GM23338 (cell line): ENCODE measurements at regions not wholly inside any gene's neighbourhood (a gene's known extent, or its start where the extent isn't known, plus 50 kb on each side); places are given as distances from the start of the nearest gene placed in this dataset.

Source experiments
- ATAC-seq: fragments of 200-7000 bp; cut with Tn5 transposase; 3 replicates; pipeline ENCODE4 v1.9.1; 2020
- DNase-seq: peaks from one replicate; pipeline ENCODE4 v3.0.0-alpha.2; 2015; ENCODE audit warnings: low spot score
- H2AFZ ChIP-seq: fragments of 200-600 bp; sonication (generic); 2 replicates; pipeline ENCODE4 v1.8.0; 2016; ENCODE audit warnings: antibody characterized with exemption, mild to moderate bottlenecking, moderate library complexity
- H3F3A ChIP-seq: fragments of 200-600 bp; sonication (generic); replicated peaks from 2 replicates; pipeline ENCODE4 v1.8.0; 2017; ENCODE audit warnings: antibody characterized with exemption, mixed run types, low read depth
- H3K27ac ChIP-seq: fragments of 200-600 bp; sonication (generic); 2 replicates; pipeline ENCODE4 v1.6.1; 2016; ENCODE audit warnings: low read depth
- H3K27me3 ChIP-seq: fragments of 200-600 bp; sonication (generic); 2 replicates; pipeline ENCODE4 v1.8.0; 2016; ENCODE audit warnings: mild to moderate bottlenecking, mixed run types, moderate library complexity; ENCODE audit not compliant: insufficient read depth
- H3K36me3 ChIP-seq: fragments of 200-600 bp; sonication (generic); 2 replicates; pipeline ENCODE4 v1.8.0; 2016; ENCODE audit warnings: mild to moderate bottlenecking; ENCODE audit not compliant: insufficient read depth
- H3K4me1 ChIP-seq: fragments of 200-600 bp; sonication (generic); 2 replicates; pipeline ENCODE4 v1.8.0; 2016; ENCODE audit warnings: mild to moderate bottlenecking, moderate library complexity; ENCODE audit not compliant: insufficient read depth
- H3K4me2 ChIP-seq: fragments of 200-600 bp; sonication (generic); 2 replicates; pipeline ENCODE4 v1.7.1; 2017; ENCODE audit warnings: mixed run types
- H3K4me3 ChIP-seq: fragments of 200-600 bp; sonication (generic); 2 replicates; pipeline ENCODE4 v1.6.1; 2016; ENCODE audit warnings: mixed run types
- H3K79me2 ChIP-seq: fragments of 200-600 bp; sonication (generic); replicated peaks from 2 replicates; pipeline ENCODE4 v1.8.0; 2017; ENCODE audit warnings: mild to moderate bottlenecking; ENCODE audit not compliant: insufficient read depth
- H3K9me2 ChIP-seq: fragments of 200-600 bp; sonication (generic); 2 replicates; pipeline ENCODE4 v1.8.0; 2017; ENCODE audit not compliant: insufficient read depth
- H4K20me1 ChIP-seq: fragments of 200-600 bp; sonication (generic); replicated peaks from 2 replicates; pipeline ENCODE4 v1.8.0; 2017; ENCODE audit warnings: mild to moderate bottlenecking; ENCODE audit not compliant: insufficient read depth
- H3K27ac Mint-ChIP-seq: 2 replicates; pipeline ENCODE4 v1.8.0; 2020; ENCODE audit warnings: inconsistent platforms, mild to moderate bottlenecking, moderate library complexity, mixed read lengths
- H3K27me3 Mint-ChIP-seq: 3 replicates; pipeline ENCODE4 v1.8.0; 2022; ENCODE audit warnings: low read depth, mild to moderate bottlenecking, moderate library complexity, mixed read lengths, inconsistent platforms; ENCODE audit not compliant: insufficient read depth, poor library complexity
- H3K36me3 Mint-ChIP-seq: 3 replicates; pipeline ENCODE4 v1.8.0; 2021; ENCODE audit warnings: low read depth, mild to moderate bottlenecking, inconsistent platforms, moderate library complexity, mixed read lengths
- H3K4me1 Mint-ChIP-seq: 3 replicates; pipeline ENCODE4 v1.8.0; 2020; ENCODE audit warnings: mild to moderate bottlenecking, inconsistent platforms, mixed read lengths
- H3K4me3 Mint-ChIP-seq: 3 replicates; pipeline ENCODE4 v1.8.0; 2021; ENCODE audit warnings: moderate library complexity, mild to moderate bottlenecking, inconsistent platforms, mixed read lengths
- H3K9me3 Mint-ChIP-seq: 3 replicates; pipeline ENCODE4 v1.8.0; 2020; ENCODE audit warnings: moderate library complexity, mild to moderate bottlenecking, inconsistent platforms, mixed read lengths
- CREB1 ChIP-seq: fragments of 250-450 bp; sonication (Bioruptor Pico); IDR thresholded peaks from 2 replicates; pipeline ENCODE4 v1.5.0; 2020; ENCODE audit warnings: low read depth, mild to moderate bottlenecking, moderate library complexity
- CTCF ChIP-seq, 2 experiments: fragments of 200-600 bp in 1 of 2; sonication (generic) in 1 of 2; conservative IDR thresholded peaks; 2 replicates each; pipeline versions ENCODE4 v1.5.1 to v1.6.1; 2016 to 2017; ENCODE audit warnings: antibody characterized with exemption in 2 of 2, low read depth in 2 of 2, mild to moderate bottlenecking in 2 of 2, moderate library complexity in 1 of 2
- ETS1 ChIP-seq: IDR thresholded peaks from 2 replicates; pipeline ENCODE4 v1.6.1; 2016; ENCODE audit warnings: antibody characterized with exemption
- JUNB ChIP-seq: IDR thresholded peaks from one replicate; pipeline ENCODE4 v1.6.1; 2016; ENCODE audit warnings: antibody characterized with exemption; ENCODE audit not compliant: unreplicated experiment
- NANOG ChIP-seq: IDR thresholded peaks from 2 replicates; pipeline ENCODE4 v1.6.1; 2016; ENCODE audit warnings: antibody characterized with exemption, borderline replicate concordance
- REST ChIP-seq: IDR thresholded peaks from one replicate; pipeline ENCODE4 v1.6.1; 2018; ENCODE audit warnings: antibody characterized with exemption; ENCODE audit not compliant: unreplicated experiment
- ZNF114 ChIP-seq: fragments of 250-450 bp; sonication (Bioruptor Pico); IDR thresholded peaks from 2 replicates; pipeline ENCODE4 v1.5.0; 2020; ENCODE audit warnings: mild to moderate bottlenecking, moderate library complexity
- ZNF462 ChIP-seq: fragments of 250-450 bp; sonication (Bioruptor Pico); IDR thresholded peaks from 2 replicates; pipeline ENCODE4 v1.5.0; 2020; ENCODE audit warnings: mild to moderate bottlenecking, moderate library complexity

GRCh38 chr6:44661221-44662008 is 273.9 kb downstream of the CDC5L start (continued):
- TF ChIP-seq ETS1 (no peak), ZNF114 (CRISPR knock-in tag) (no peak)

GRCh38 chr6:44662461-44663121 is 275.1 kb downstream of the CDC5L start:
- Histone ChIP-seq H3K79me2 (no peaks in the 10 kb centered on the region), H3K27ac (peak overlapping the region; percentile 94), H3K36me3 (no peaks in the 10 kb centered on the region), H3K27me3 (no peaks in the 10 kb centered on the region), H2AFZ (no peak overlapping the region), H3K4me2 (no peak overlapping the region), H3K4me3 (no peak overlapping the region), H4K20me1 (no peaks in the 10 kb centered on the region), H3K9me2 (no peaks in the 10 kb centered on the region), H3K4me1 (peaks cover 44% of the 10 kb centered on the region), H3F3A (0 out of 2 replicates have a peak, but pooled peaks cover 3% of the 10 kb centered on the region)
- no peak; the same call in 1 of the 2 replicates for TF ChIP-seq CREB1 (CRISPR knock-in tag)
- TF ChIP-seq CTCF (conservative IDR thresholded peaks at IDR 0.05; ENCODE audit: low read depth in 2 of 2) = 0 out of 4 replicates have a peak, but pooled peaks of 1 of the 2 experiments have one; percentile 15
- peak; percentile 1 for TF ChIP-seq REST
- no peak for TF ChIP-seq JUNB
- peak; percentile 69 for TF ChIP-seq NANOG
- peak; percentile 71 for TF ChIP-seq ZNF462
- TF ChIP-seq ZNF114 (CRISPR knock-in tag) = peak; percentile 76; the same call in 1 of the 2 replicates
- Mint-ChIP-seq H3K27ac (peak overlapping the region; percentile 73), H3K9me3 (no peaks in the 10 kb centered on the region), H3K4me1 (peaks cover 66% of the 10 kb centered on the region), H3K36me3 (no peaks in the 10 kb centered on the region; the same call in 1 of the 3 replicates), H3K27me3 (peaks cover 10% of the 10 kb centered on the region), H3K4me3 (no peak overlapping the region)
- ATAC-seq (peak; percentile 85), DNase-seq (peak; percentile 95)
